HepG2 (cell line): ENCODE measurements at regions not wholly inside any gene's neighbourhood (a gene's known extent, or its start where the extent isn't known, plus 50 kb on each side); places are given as distances from the start of the nearest gene placed in this dataset.
A peak's percentile ranks its signal among the peaks of the same experiment; 100 is the strongest.

Experiments used
- ATF7 ChIP-seq, 2 experiments: fragments of 450-650 bp in 1 of 2; sonication (generic) in 1 of 2; formaldehyde crosslinking in 1 of 2; IDR thresholded peaks; 2 replicates each; pipeline versions ENCODE4 v1.4.0 to v1.6.1; 2016 to 2020; ENCODE audit warnings: antibody characterized with exemption in 1 of 2, mild to moderate bottlenecking in 1 of 2, missing genetic modification reagents in 1 of 2
- E2F5 ChIP-seq: sonication (generic); formaldehyde crosslinking; conservative IDR thresholded peaks from 2 replicates; pipeline ENCODE4 v1.4.0; 2020; ENCODE audit warnings: missing genetic modification reagents
- FOXP4 ChIP-seq: sonication (generic); formaldehyde crosslinking; IDR thresholded peaks from 2 replicates; pipeline ENCODE4 v1.4.0; 2020; ENCODE audit warnings: missing genetic modification reagents
- HNF1B ChIP-seq: sonication (generic); formaldehyde crosslinking; IDR thresholded peaks from 2 replicates; pipeline ENCODE4 v1.5.1; 2020; ENCODE audit warnings: mild to moderate bottlenecking, moderate library complexity, missing genetic modification reagents
- HNF4G ChIP-seq, 2 experiments: sonication (generic) in 1 of 2; formaldehyde crosslinking in 1 of 2; IDR thresholded peaks; 2 replicates each; pipeline versions ENCODE4 v1.4.0 to v1.6.1; 2011 to 2020; ENCODE audit warnings: borderline replicate concordance in 2 of 2, low read depth in 2 of 2, mild to moderate bottlenecking in 2 of 2, low read length in 1 of 2, missing genetic modification reagents in 1 of 2, moderate library complexity in 1 of 2
- KMT2A ChIP-seq: sonication (generic); formaldehyde crosslinking; IDR thresholded peaks from 2 replicates; pipeline ENCODE4 v1.4.0; 2020; ENCODE audit warnings: missing genetic modification reagents
- MBNL3 ChIP-seq: fragments of 250-450 bp; sonication (Bioruptor Pico); conservative IDR thresholded peaks from 2 replicates; pipeline ENCODE4 v1.8.0; 2022; ENCODE audit warnings: mild to moderate bottlenecking, inconsistent platforms
- SUZ12 ChIP-seq: fragments of 150-350 bp; IDR thresholded peaks from 2 replicates; pipeline ENCODE4 v1.6.1; 2014; ENCODE audit warnings: low read depth, low read length
- TEAD3 ChIP-seq: optimal IDR thresholded peaks from 2 replicates; pipeline ENCODE3; 2016; ENCODE audit warnings: borderline replicate concordance
- THRA ChIP-seq: sonication (generic); formaldehyde crosslinking; IDR thresholded peaks from 2 replicates; pipeline ENCODE4 v1.4.0; 2020; ENCODE audit warnings: missing genetic modification reagents, borderline replicate concordance
- ZHX2 ChIP-seq, 2 experiments: sonication (generic) in 1 of 2; formaldehyde crosslinking in 1 of 2; IDR thresholded peaks; 2 replicates each; pipeline versions ENCODE4 v1.6.1 to v1.9.0; 2014 to 2022; ENCODE audit warnings: antibody characterized with exemption in 1 of 2, borderline replicate concordance in 1 of 2, inconsistent platforms in 1 of 2, low read depth in 1 of 2, missing genetic modification reagents in 1 of 2
- ZNF430 ChIP-seq: sonication (generic); formaldehyde crosslinking; IDR thresholded peaks from 2 replicates; pipeline ENCODE4 v1.9.0; 2021; ENCODE audit warnings: mild to moderate bottlenecking, missing genetic modification reagents
- ZNF572 ChIP-seq: sonication (generic); formaldehyde crosslinking; IDR thresholded peaks from 2 replicates; pipeline ENCODE4 v1.5.1; 2020; ENCODE audit warnings: mild to moderate bottlenecking, missing genetic modification reagents
- ZNF619 ChIP-seq: sonication (generic); formaldehyde crosslinking; IDR thresholded peaks from 2 replicates; pipeline ENCODE4 v1.4.0; 2020; ENCODE audit warnings: mild to moderate bottlenecking, missing genetic modification reagents
- ZNF781 ChIP-seq: sonication (generic); formaldehyde crosslinking; IDR thresholded peaks from 2 replicates; pipeline ENCODE4 v1.5.1; 2020; ENCODE audit warnings: borderline replicate concordance, mild to moderate bottlenecking, missing genetic modification reagents; ENCODE audit errors: not compliant biosample characterization

- no peak for TF ChIP-seq ZNF781 (CRISPR knock-in tag)
- peak; percentile 23; the same call in 1 of the 2 replicates for TF ChIP-seq HNF4G (IDR thresholded peaks at IDR 0.05; ENCODE audit: borderline replicate concordance, low read depth, low read length)
- no peak for TF ChIP-seq HNF4G (CRISPR knock-in tag; IDR thresholded peaks at IDR 0.05; ENCODE audit: borderline replicate concordance, low read depth)
- TF ChIP-seq MBNL3, result no peak
- no peak for TF ChIP-seq ZHX2 (IDR thresholded peaks at IDR 0.05; ENCODE audit: low read depth)
- TF ChIP-seq ZHX2 (CRISPR knock-in tag; IDR thresholded peaks at IDR 0.05; ENCODE audit: borderline replicate concordance), result no peak
- TF ChIP-seq FOXP4, result 0 out of 2 replicates have a peak, but pooled peaks have one; percentile 18
- no peak for TF ChIP-seq E2F5
- no peak for TF ChIP-seq SUZ12
- peak; percentile 12 for TF ChIP-seq TEAD3
- no peak for TF ChIP-seq HNF1B (CRISPR knock-in tag)
- no peak for TF ChIP-seq ATF7 (IDR thresholded peaks at IDR 0.05)
- no peak for TF ChIP-seq ATF7 (CRISPR knock-in tag; IDR thresholded peaks at IDR 0.05)
- TF ChIP-seq KMT2A (CRISPR knock-in tag), result no peak
- TF ChIP-seq ZNF572, result no peak
- peak; percentile 26; the same call in 1 of the 2 replicates for TF ChIP-seq THRA (CRISPR knock-in tag)
- TF ChIP-seq ZNF430, result no peak
- TF ChIP-seq ZNF619, result no peak
These were observed 126.1 kb downstream of the MYCN start (continued) for GRCh38 chr2:16066261-16067036.
